Lung (tissue), 11 donors: ENCODE measurements at regions not wholly inside any gene's neighbourhood (a gene's known extent, or its start where the extent isn't known, plus 50 kb on each side); places are given as distances from the start of the nearest gene placed in this dataset.

ENCODE experiments used
- ATAC-seq: fragments of 200-7000 bp; cut with Tn5 transposase; one replicate; pipeline ENCODE4 v1.9.1; 2020; ENCODE audit warnings: moderate number of reproducible peaks; ENCODE audit not compliant: insufficient read depth, low FRiP score
- DNase-seq, 3 donors: peaks; one replicate each; pipeline ENCODE4 v3.0.0-alpha.2; 2013 to 2017
- H3K27ac ChIP-seq, 2 donors: one replicate each; pipeline ENCODE4 v1.5.1; 2013; ENCODE audit warnings: mild to moderate bottlenecking in 2 of 2, moderate library complexity in 2 of 2, control low read depth in 1 of 2, inconsistent platforms in 1 of 2, low read depth in 1 of 2, low read length in 1 of 2
- H3K27me3 ChIP-seq, 3 donors: one replicate each; pipeline ENCODE4 v1.5.1; 2013; ENCODE audit warnings: low read length in 2 of 3; ENCODE audit not compliant: control insufficient read depth in 3 of 3, insufficient read depth in 3 of 3
- H3K36me3 ChIP-seq, 4 donors: one replicate each; pipeline ENCODE4 v1.5.1; 2013; ENCODE audit warnings: low read length in 4 of 4, mild to moderate bottlenecking in 1 of 4, moderate library complexity in 1 of 4; ENCODE audit not compliant: control insufficient read depth in 4 of 4, insufficient read depth in 4 of 4
- H3K4me1 ChIP-seq, 5 donors: one replicate each; pipeline ENCODE4 v1.5.1; 2013; ENCODE audit warnings: low read length in 5 of 5, mild to moderate bottlenecking in 2 of 5, moderate library complexity in 1 of 5; ENCODE audit not compliant: control insufficient read depth in 5 of 5, insufficient read depth in 5 of 5
- H3K4me3 ChIP-seq: one replicate; pipeline ENCODE4 v1.5.1; 2013; ENCODE audit warnings: mild to moderate bottlenecking, control low read depth, moderate library complexity
- H3K9ac ChIP-seq, 2 donors: one replicate each; pipeline ENCODE4 v1.5.1; 2013; ENCODE audit warnings: low read length in 2 of 2, control low read depth in 1 of 2; ENCODE audit not compliant: insufficient read depth in 1 of 2
- H3K9me3 ChIP-seq, 4 donors: one replicate each; pipeline ENCODE4 v1.5.1; 2013; ENCODE audit warnings: low read length in 3 of 4, mild to moderate bottlenecking in 1 of 4, moderate library complexity in 1 of 4; ENCODE audit not compliant: control insufficient read depth in 4 of 4, insufficient read depth in 3 of 4
- CTCF ChIP-seq: IDR thresholded peaks from 2 replicates; pipeline ENCODE4 v1.5.1; 2012; ENCODE audit warnings: mild to moderate bottlenecking; ENCODE audit errors: control extremely low read depth, extremely low read depth
- WGBS, 2 donors: extraction: QIAGEN DNeasy Blood & Tissue Kit; methylation state at CpG; one replicate each; pipeline ENCODE4 v1.1.7; 2013; 5-methylcytosine and 5-hydroxymethylcytosine counted together
- donor health status: control.
- donor health status: control.
- donor health status: Bipolar disorder and iron deficiency.
- donor health status: healthy.
- donor health status: DM: yes; HTN: yes; CAD: no.

GRCh38 chr1:5693568-5693967, 298.7 kb downstream of the NPHP4 start:
- H3K4me3 ChIP-seq = no peak overlapping the region
- H3K9me3 ChIP-seq = no peaks in the 10 kb centered on the region
- no peak overlapping the region for H3K27ac ChIP-seq
- DNase-seq (no peak), ATAC-seq (no peak)
- no peak for TF ChIP-seq CTCF
- peaks cover 0 to 5% (median 0%) of the 10 kb centered on the region in 3 donors for H3K27me3 ChIP-seq
- H3K9ac ChIP-seq = no peak overlapping the region
- H3K36me3 ChIP-seq = no peaks in the 10 kb centered on the region
- H3K4me1 ChIP-seq = no peaks in the 10 kb centered on the region
- WGBS, 2 donors = 85 to 87% methylated on average over 9 of the region's 9 CpGs

- H3K9me3 ChIP-seq = no peaks in the 10 kb centered on the region
- H3K36me3 ChIP-seq = no peaks in the 10 kb centered on the region
- DNase-seq (no peak), ATAC-seq (no peak)
- H3K27ac ChIP-seq = no peak overlapping the region
- H3K4me3 ChIP-seq = no peak overlapping the region
- WGBS, 2 donors = 76 to 84% methylated on average over 6 of the region's 6 CpGs
- no peaks in the 10 kb centered on the region for H3K4me1 ChIP-seq
- H3K27me3 ChIP-seq = peaks cover 0 to 5% (median 0%) of the 10 kb centered on the region in 3 donors
- H3K9ac ChIP-seq = no peak overlapping the region
- no peak for TF ChIP-seq CTCF
Measured at GRCh38 chr1:5692664-5693063, 299.6 kb downstream of the NPHP4 start.

GRCh38 chr1:5691795-5692509, 300.3 kb downstream of the NPHP4 start:
- Histone ChIP-seq H3K9me3 (no peaks in the 10 kb centered on the region), H3K4me3 (no peak overlapping the region), H3K9ac (no peak overlapping the region), H3K36me3 (no peaks in the 10 kb centered on the region), H3K4me1 (no peaks in the 10 kb centered on the region), H3K27ac (no peak overlapping the region), H3K27me3 (peaks cover 0 to 5% (median 0%) of the 10 kb centered on the region in 3 donors)
- no peak for TF ChIP-seq CTCF
- DNase-seq = no peak
- 75 to 84% methylated on average over 20 of the region's 20 CpGs for WGBS, 2 donors
- no peak for ATAC-seq

- Histone ChIP-seq H3K4me1 (no peaks in the 10 kb centered on the region), H3K9me3 (peaks cover 0 to 5% (median 0%) of the 10 kb centered on the region in 4 donors), H3K9ac (no peak overlapping the region), H3K4me3 (no peak overlapping the region), H3K27me3 (peaks cover 0 to 5% (median 0%) of the 10 kb centered on the region in 3 donors), H3K27ac (no peak overlapping the region), H3K36me3 (no peaks in the 10 kb centered on the region)
- ATAC-seq (no peak), DNase-seq (peak in 1 of 3 donors; percentile 6)
- WGBS, 2 donors = 59 to 72% methylated on average over 13 of the region's 13 CpGs
- TF ChIP-seq CTCF = no peak
Measured at GRCh38 chr1:5690898-5691297, 301.3 kb downstream of the NPHP4 start.
